ENCODE measurements at regions not wholly inside any gene's neighbourhood (a gene's known extent, or its start where the extent isn't known, plus 50 kb on each side); places are given as distances from the start of the nearest gene placed in this dataset.
A peak's percentile ranks its signal among the peaks of the same experiment; 100 is the strongest.

- Mint-ChIP-seq H3K36me3 (ENCODE audit: insufficient read depth) (no peaks in the 10 kb centered on the region), H3K27ac (peak overlapping the region; percentile 88 to 95), H3K9me3 (peaks cover 0 to 5% of the 10 kb centered on the region in 2 donors)
Measured at GRCh38 chr6:149153693-149154092, 163.8 kb upstream of the TAB2 start.

GRCh38 chr6:149154261-149154821 is 163.2 kb upstream of the TAB2 start:
- Mint-ChIP-seq H3K36me3 (ENCODE audit: insufficient read depth) (no peaks in the 10 kb centered on the region), H3K4me3 (peak overlapping the region; percentile 52 to 64), H3K27ac (peak overlapping the region; percentile 88 to 95), H3K4me1 (ENCODE audit: low read depth in 2 of 2) (peaks cover 23 to 38% of the 10 kb centered on the region in 2 donors), H3K27me3 (no peaks in the 10 kb centered on the region), H3K9me3 (peaks cover 0 to under 1% of the 10 kb centered on the region in 2 donors)
- ATAC-seq (replicated peaks) (peak; percentile 54), DNase-seq (no peak)

More at GRCh38 chr6:149153693-149154092, 163.8 kb upstream of the TAB2 start:
- H3K27me3 Mint-ChIP-seq, result no peaks in the 10 kb centered on the region
- peak; percentile 42 for ATAC-seq (replicated peaks)
- H3K4me3 Mint-ChIP-seq, result peak overlapping the region; percentile 52 to 64
- H3K4me1 Mint-ChIP-seq (ENCODE audit: low read depth in 2 of 2), result peaks cover 28 to 45% of the 10 kb centered on the region in 2 donors
- no peak for DNase-seq

GRCh38 chr6:149157126-149157525 is 160.4 kb upstream of the TAB2 start:
- ATAC-seq (replicated peaks) (no peak), DNase-seq (no peak)
- Mint-ChIP-seq H3K4me1 (ENCODE audit: low read depth in 2 of 2) (peaks cover 18 to 26% of the 10 kb centered on the region in 2 donors), H3K9me3 (no peaks in the 10 kb centered on the region), H3K36me3 (ENCODE audit: insufficient read depth) (no peaks in the 10 kb centered on the region), H3K27ac (no peak overlapping the region), H3K27me3 (no peaks in the 10 kb centered on the region), H3K4me3 (no peak overlapping the region)

GRCh38 chr6:149158076-149158475 is 159.4 kb upstream of the TAB2 start:
- DNase-seq (no peak), ATAC-seq (replicated peaks) (no peak)
- no peak overlapping the region for H3K4me3 Mint-ChIP-seq
- H3K36me3 Mint-ChIP-seq (ENCODE audit: insufficient read depth), result no peaks in the 10 kb centered on the region
- no peaks in the 10 kb centered on the region for H3K9me3 Mint-ChIP-seq
- no peak overlapping the region for H3K27ac Mint-ChIP-seq
- peaks cover 13 to 18% of the 10 kb centered on the region in 2 donors for H3K4me1 Mint-ChIP-seq (ENCODE audit: low read depth in 2 of 2)
- H3K27me3 Mint-ChIP-seq, result no peaks in the 10 kb centered on the region

- no peak overlapping the region for H3K27ac Mint-ChIP-seq
- no peaks in the 10 kb centered on the region for H3K4me1 Mint-ChIP-seq (ENCODE audit: low read depth in 2 of 2)
- H3K36me3 Mint-ChIP-seq (ENCODE audit: insufficient read depth), result no peaks in the 10 kb centered on the region
- no peaks in the 10 kb centered on the region for H3K9me3 Mint-ChIP-seq
- H3K27me3 Mint-ChIP-seq, result no peaks in the 10 kb centered on the region
- ATAC-seq (replicated peaks) (no peak), DNase-seq (no peak)
- H3K4me3 Mint-ChIP-seq, result no peak overlapping the region
Measured at GRCh38 chr6:149160943-149161342, 156.6 kb upstream of the TAB2 start.

GRCh38 chr6:149162924-149163323 is 154.6 kb upstream of the TAB2 start:
- no peak for ATAC-seq (replicated peaks)
- H3K36me3 Mint-ChIP-seq (ENCODE audit: insufficient read depth), result no peaks in the 10 kb centered on the region
- H3K4me3 Mint-ChIP-seq, result no peak overlapping the region
- no peaks in the 10 kb centered on the region for H3K9me3 Mint-ChIP-seq
- H3K27me3 Mint-ChIP-seq, result no peaks in the 10 kb centered on the region
- peaks cover 0 to 4% of the 10 kb centered on the region in 2 donors for H3K4me1 Mint-ChIP-seq (ENCODE audit: low read depth in 2 of 2)
- DNase-seq, result no peak
- no peak overlapping the region for H3K27ac Mint-ChIP-seq

- Mint-ChIP-seq H3K4me1 (ENCODE audit: low read depth in 2 of 2) (peaks cover 8 to 13% of the 10 kb centered on the region in 2 donors), H3K27ac (no peak overlapping the region), H3K36me3 (ENCODE audit: insufficient read depth) (no peaks in the 10 kb centered on the region), H3K27me3 (peaks cover 0 to under 1% of the 10 kb centered on the region in 2 donors), H3K4me3 (no peak overlapping the region), H3K9me3 (no peaks in the 10 kb centered on the region)
- no peak for DNase-seq
- ATAC-seq (replicated peaks), result no peak
Measured at GRCh38 chr6:149164199-149164750, 153.2 kb upstream of the TAB2 start.

GRCh38 chr6:149166336-149166735 is 151.2 kb upstream of the TAB2 start:
- DNase-seq, result no peak
- Mint-ChIP-seq H3K36me3 (ENCODE audit: insufficient read depth) (no peaks in the 10 kb centered on the region), H3K27me3 (peaks cover 0 to 13% of the 10 kb centered on the region in 2 donors), H3K9me3 (no peaks in the 10 kb centered on the region), H3K4me3 (no peak overlapping the region), H3K4me1 (ENCODE audit: low read depth in 2 of 2) (peaks cover 20 to 26% of the 10 kb centered on the region in 2 donors), H3K27ac (no peak overlapping the region)
- ATAC-seq (replicated peaks), result no peak

GRCh38 chr6:149166747-149167146 is 150.8 kb upstream of the TAB2 start:
- no peak for DNase-seq
- H3K27ac Mint-ChIP-seq, result no peak overlapping the region
- H3K9me3 Mint-ChIP-seq, result no peaks in the 10 kb centered on the region
- no peaks in the 10 kb centered on the region for H3K36me3 Mint-ChIP-seq (ENCODE audit: insufficient read depth)
- peaks cover 20 to 26% of the 10 kb centered on the region in 2 donors for H3K4me1 Mint-ChIP-seq (ENCODE audit: low read depth in 2 of 2)
- no peak for ATAC-seq (replicated peaks)
- no peak overlapping the region for H3K4me3 Mint-ChIP-seq
- peaks cover 0 to 13% of the 10 kb centered on the region in 2 donors for H3K27me3 Mint-ChIP-seq

- Mint-ChIP-seq H3K4me1 (ENCODE audit: low read depth in 2 of 2) (peaks cover 20 to 26% of the 10 kb centered on the region in 2 donors), H3K36me3 (ENCODE audit: insufficient read depth) (no peaks in the 10 kb centered on the region), H3K9me3 (no peaks in the 10 kb centered on the region), H3K4me3 (peak overlapping the region; percentile 13 to 24), H3K27ac (peak overlapping the region; percentile 25 to 52), H3K27me3 (peaks cover 0 to 13% of the 10 kb centered on the region in 2 donors)
- ATAC-seq (replicated peaks) (peak; percentile 73), DNase-seq (no peak)
Measured at GRCh38 chr6:149168968-149169367, 148.5 kb upstream of the TAB2 start.

- DNase-seq, result no peak
- no peak for ATAC-seq (replicated peaks)
- peak overlapping the region in 1 of 2 donors; percentile 14 for H3K4me3 Mint-ChIP-seq
- H3K36me3 Mint-ChIP-seq (ENCODE audit: insufficient read depth), result no peaks in the 10 kb centered on the region
- peaks cover 20 to 26% of the 10 kb centered on the region in 2 donors for H3K4me1 Mint-ChIP-seq (ENCODE audit: low read depth in 2 of 2)
- peaks cover 0 to 13% of the 10 kb centered on the region in 2 donors for H3K27me3 Mint-ChIP-seq
- peak overlapping the region in 1 of 2 donors; percentile 52 for H3K27ac Mint-ChIP-seq
- no peaks in the 10 kb centered on the region for H3K9me3 Mint-ChIP-seq
Measured at GRCh38 chr6:149169761-149170511, 147.6 kb upstream of the TAB2 start.

- Mint-ChIP-seq H3K36me3 (ENCODE audit: insufficient read depth) (no peaks in the 10 kb centered on the region), H3K9me3 (no peaks in the 10 kb centered on the region), H3K4me3 (peak overlapping the region; percentile 12 to 58), H3K4me1 (ENCODE audit: low read depth in 2 of 2) (peaks cover 20 to 26% of the 10 kb centered on the region in 2 donors), H3K27ac (peak overlapping the region; percentile 64 to 81), H3K27me3 (peaks cover 0 to 13% of the 10 kb centered on the region in 2 donors)
- no peak for DNase-seq
- no peak for ATAC-seq (replicated peaks)
Measured at GRCh38 chr6:149170564-149171452, 146.7 kb upstream of the TAB2 start.

- Mint-ChIP-seq H3K4me1 (ENCODE audit: low read depth in 2 of 2) (peaks cover 20 to 22% of the 10 kb centered on the region in 2 donors), H3K27ac (no peak overlapping the region), H3K36me3 (ENCODE audit: insufficient read depth) (no peaks in the 10 kb centered on the region), H3K4me3 (no peak overlapping the region), H3K9me3 (no peaks in the 10 kb centered on the region), H3K27me3 (peaks cover 0 to 13% of the 10 kb centered on the region in 2 donors)
- DNase-seq (no peak), ATAC-seq (replicated peaks) (no peak)
Measured at GRCh38 chr6:149173222-149173621, 144.3 kb upstream of the TAB2 start.

Data from effector memory CD8-positive, alpha-beta T cell (primary cell).